Small intestine (tissue), 7 donors: ENCODE measurements at regions not wholly inside any gene's neighbourhood (a gene's known extent, or its start where the extent isn't known, plus 50 kb on each side); places are given as distances from the start of the nearest gene placed in this dataset.

Source experiments
- DNase-seq, 2 donors: peaks; one replicate each; pipeline versions ENCODE4 v3.0.0 to v3.0.0-alpha.2; 2013
- FAIRE-seq: peaks from 2 replicates; lab custom pipeline; 2012; peaks lifted over from hg19 to GRCh38; lab: Jason Lieb, UNC
- H3K27ac ChIP-seq, 3 donors: one replicate each; pipeline ENCODE4 v1.5.1; 2013; ENCODE audit warnings: low read length in 2 of 3, mild to moderate bottlenecking in 2 of 3, control low read depth in 1 of 3, inconsistent platforms in 1 of 3, low read depth in 1 of 3, moderate library complexity in 1 of 3
- H3K27me3 ChIP-seq, 3 donors: one replicate each; pipeline ENCODE4 v1.6.1; 2013; ENCODE audit warnings: low read length in 3 of 3, inconsistent platforms in 1 of 3; ENCODE audit not compliant: control insufficient read depth in 3 of 3, insufficient read depth in 3 of 3
- H3K36me3 ChIP-seq, 3 donors: one replicate each; pipeline ENCODE4 v1.6.1; 2013; ENCODE audit warnings: low read length in 3 of 3, inconsistent platforms in 1 of 3, low read depth in 1 of 3, mild to moderate bottlenecking in 1 of 3, moderate library complexity in 1 of 3; ENCODE audit not compliant: control insufficient read depth in 3 of 3, insufficient read depth in 2 of 3
- H3K4me1 ChIP-seq, 3 donors: one replicate each; pipeline ENCODE4 v1.6.1; 2013; ENCODE audit warnings: low read length in 2 of 3, inconsistent platforms in 1 of 3, low read depth in 1 of 3, mild to moderate bottlenecking in 1 of 3, moderate library complexity in 1 of 3; ENCODE audit not compliant: control insufficient read depth in 3 of 3, insufficient read depth in 2 of 3
- H3K4me3 ChIP-seq, 3 donors: one replicate each; pipeline ENCODE4 v1.5.1; 2013; ENCODE audit warnings: low read length in 3 of 3, control low read depth in 1 of 3, inconsistent platforms in 1 of 3, low read depth in 1 of 3, mild to moderate bottlenecking in 1 of 3, moderate library complexity in 1 of 3
- H3K9me3 ChIP-seq, 2 donors: one replicate each; pipeline ENCODE4 v1.6.1; 2013; ENCODE audit warnings: low read depth in 1 of 2, low read length in 1 of 2; ENCODE audit not compliant: control insufficient read depth in 2 of 2, insufficient read depth in 1 of 2
- WGBS, 3 donors: extraction: QIAGEN DNeasy Blood & Tissue Kit; methylation state at CpG; one replicate each; pipeline ENCODE4 v1.1.7; 2013; 5-methylcytosine and 5-hydroxymethylcytosine counted together
- donor health status: healthy with polysubstance abuse.
- donor health status: control.
- donor health status: control.
- donor health status: Bipolar disorder and iron deficiency.
- donor health status: healthy.

DNA sequence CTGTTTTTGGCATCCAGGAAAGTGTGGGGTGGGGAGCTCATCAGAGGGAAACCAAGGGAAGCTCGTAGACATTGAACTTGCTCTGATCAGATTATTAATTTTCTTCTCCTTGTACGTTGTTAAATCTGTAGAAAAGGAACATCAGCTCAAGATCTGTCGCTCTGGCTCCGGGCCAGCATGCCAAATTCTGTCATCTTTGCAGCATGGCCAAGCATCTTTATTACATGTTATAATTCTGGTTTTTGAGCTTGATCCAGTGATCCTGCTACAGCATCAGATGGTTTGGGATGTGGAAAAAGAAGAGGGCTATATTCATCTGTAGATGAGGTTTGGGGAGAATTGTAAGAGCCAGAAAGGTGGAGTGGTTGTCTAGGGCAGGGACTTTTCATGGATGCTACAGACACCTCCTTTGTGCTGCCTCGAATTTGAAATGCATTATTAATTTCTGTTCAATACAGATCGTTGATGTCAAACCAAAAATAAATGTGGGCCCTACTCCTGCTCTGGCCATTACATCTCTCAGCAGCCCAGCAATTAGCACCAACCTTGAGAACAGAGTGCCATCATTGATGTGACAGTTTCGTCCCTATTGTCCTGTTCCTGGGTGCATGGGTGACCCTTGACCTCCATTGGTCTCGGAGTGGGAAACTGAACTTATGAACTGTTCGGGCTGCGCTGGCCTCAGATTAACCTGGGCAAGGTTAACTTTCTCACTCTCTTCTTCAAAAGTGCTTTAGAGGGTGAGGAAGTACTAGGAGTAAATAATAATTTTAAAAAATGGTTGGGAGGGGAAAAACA, 250.8 kb downstream of the SOX4 start:
- H3K4me1 ChIP-seq = peaks cover 2 to 25% (median 10%) of the 10 kb centered on the region in 3 donors
- H3K27ac ChIP-seq = peak overlapping the region in 1 of 3 donors; percentile 13
- 71 to 84% (median 74%) methylated on average over 10 of the region's 10 CpGs for WGBS, 3 donors
- H3K9me3 ChIP-seq = no peaks in the 10 kb centered on the region
- DNase-seq = no peak
- no peak for FAIRE-seq
- no peaks in the 10 kb centered on the region for H3K36me3 ChIP-seq
- H3K4me3 ChIP-seq = no peak overlapping the region
- H3K27me3 ChIP-seq = no peaks in the 10 kb centered on the region

DNA sequence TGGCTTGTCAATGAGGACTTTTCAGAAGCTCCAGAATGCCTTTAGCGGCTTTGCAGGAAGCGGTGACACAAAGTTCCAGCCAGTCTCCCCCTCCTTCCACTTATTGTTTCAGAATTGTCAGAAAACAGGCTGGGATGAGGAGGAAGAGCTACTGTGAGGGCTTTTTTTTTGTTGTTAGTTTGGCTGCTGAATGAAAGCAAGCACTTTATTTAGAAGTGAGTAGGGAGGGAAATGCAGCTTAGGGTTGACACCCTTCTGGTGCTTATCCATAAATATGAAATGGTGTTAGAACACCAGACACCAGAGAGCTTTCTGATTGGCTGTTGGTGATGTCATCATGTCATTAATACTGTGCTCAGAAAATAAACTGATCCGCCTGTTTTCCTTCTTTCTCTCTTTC, 251.5 kb downstream of the SOX4 start:
- Histone ChIP-seq H3K27ac (peak overlapping the region in 1 of 3 donors; percentile 13), H3K36me3 (no peaks in the 10 kb centered on the region), H3K27me3 (no peaks in the 10 kb centered on the region), H3K9me3 (no peaks in the 10 kb centered on the region), H3K4me3 (no peak overlapping the region), H3K4me1 (peaks cover 2 to 26% (median 10%) of the 10 kb centered on the region in 3 donors)
- FAIRE-seq (no peak), DNase-seq (no peak)
- WGBS, 3 donors = 65 to 88% (median 83%) methylated on average over 3 of the region's 3 CpGs

DNA sequence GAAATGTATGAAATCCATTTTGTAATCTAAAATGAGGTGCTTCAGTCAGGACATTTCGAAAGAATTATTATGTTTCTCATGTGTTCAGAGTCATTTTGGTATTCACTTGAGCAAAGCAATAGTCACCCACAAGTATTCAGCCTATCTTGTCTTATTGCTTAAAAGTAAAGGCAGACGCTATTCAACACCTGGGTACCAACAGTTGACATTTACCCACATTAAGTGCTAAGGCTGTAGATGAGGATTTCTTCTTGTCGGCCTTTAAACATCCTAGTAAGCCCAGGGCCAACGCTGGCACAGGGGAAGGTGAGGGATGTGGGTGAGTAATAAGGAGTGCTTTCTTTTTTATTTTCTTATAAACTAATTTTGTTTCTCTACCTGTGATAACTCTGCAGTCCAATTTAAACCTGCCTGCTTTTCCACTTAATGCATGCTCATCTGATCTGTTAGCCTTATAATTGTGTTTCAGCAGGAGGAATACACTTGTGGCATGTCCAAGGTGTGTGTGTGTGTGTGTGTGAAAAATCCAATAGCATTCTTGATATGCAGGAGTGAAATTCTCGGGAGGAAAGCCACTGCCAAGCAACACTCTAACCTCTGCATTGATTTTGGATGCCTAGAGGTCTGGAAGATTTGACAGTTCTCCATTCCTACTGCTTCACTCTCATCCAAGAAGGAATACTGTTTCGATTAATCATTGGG, 252.0 kb downstream of the SOX4 start:
- Histone ChIP-seq H3K4me1 (peaks cover 2 to 26% (median 10%) of the 10 kb centered on the region in 3 donors), H3K27ac (no peak overlapping the region), H3K27me3 (no peaks in the 10 kb centered on the region), H3K4me3 (no peak overlapping the region), H3K9me3 (no peaks in the 10 kb centered on the region), H3K36me3 (no peaks in the 10 kb centered on the region)
- DNase-seq (no peak), FAIRE-seq (no peak)
- WGBS, 3 donors = 76 to 81% (median 80%) methylated on average over 6 of the region's 6 CpGs

DNA sequence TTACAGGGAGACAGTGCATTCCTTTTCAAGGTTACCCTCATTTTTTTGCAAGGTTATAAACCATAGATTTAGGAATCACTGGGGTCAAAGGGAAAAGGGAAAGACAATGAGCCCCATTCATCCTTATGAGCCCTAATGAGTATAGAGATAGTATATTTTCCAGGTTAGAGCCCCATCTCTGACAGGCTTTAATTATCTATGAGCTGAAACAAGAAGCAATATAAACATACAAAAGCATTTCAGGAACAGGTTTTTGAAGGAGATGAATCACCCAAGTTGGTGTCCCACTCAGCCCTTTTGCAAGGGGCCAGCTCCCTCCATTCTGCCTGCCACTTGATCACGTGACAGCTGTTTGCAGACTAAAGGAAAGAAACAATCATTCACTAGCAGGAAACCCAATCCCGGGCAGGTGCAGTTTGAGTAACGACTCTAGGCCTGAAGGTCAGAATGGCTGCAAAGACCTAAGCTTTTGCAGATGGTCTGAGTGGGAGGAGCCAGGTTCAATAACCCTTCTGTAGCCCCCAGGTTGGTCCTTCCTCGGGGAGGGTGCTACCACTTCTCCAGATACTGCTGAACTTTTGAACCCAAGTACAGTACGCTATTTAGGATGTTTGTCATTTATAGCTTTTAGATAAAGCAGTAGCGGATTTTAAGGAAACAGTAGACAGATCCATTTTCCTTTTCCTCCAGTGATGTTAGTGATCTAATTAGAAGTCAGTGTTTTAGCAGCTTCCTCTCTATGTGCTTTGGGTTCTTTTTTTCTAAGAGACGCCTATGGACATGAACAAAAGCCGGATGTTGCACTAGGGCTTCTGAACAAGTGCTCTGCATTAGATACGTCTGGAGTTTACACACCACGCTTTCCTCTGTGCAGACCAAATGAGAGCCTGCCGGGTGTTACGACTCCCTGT, 253.2 kb downstream of the SOX4 start:
- Histone ChIP-seq H3K4me3 (no peak overlapping the region), H3K27ac (peak overlapping the region in 2 of 3 donors; percentile 46), H3K27me3 (no peaks in the 10 kb centered on the region), H3K9me3 (no peaks in the 10 kb centered on the region), H3K4me1 (peaks cover 2 to 26% (median 10%) of the 10 kb centered on the region in 3 donors), H3K36me3 (no peaks in the 10 kb centered on the region)
- DNase-seq (peak; percentile 14 to 79), FAIRE-seq (no peak)
- 7 to 23% (median 22%) methylated on average over 12 of the region's 12 CpGs for WGBS, 3 donors

DNA sequence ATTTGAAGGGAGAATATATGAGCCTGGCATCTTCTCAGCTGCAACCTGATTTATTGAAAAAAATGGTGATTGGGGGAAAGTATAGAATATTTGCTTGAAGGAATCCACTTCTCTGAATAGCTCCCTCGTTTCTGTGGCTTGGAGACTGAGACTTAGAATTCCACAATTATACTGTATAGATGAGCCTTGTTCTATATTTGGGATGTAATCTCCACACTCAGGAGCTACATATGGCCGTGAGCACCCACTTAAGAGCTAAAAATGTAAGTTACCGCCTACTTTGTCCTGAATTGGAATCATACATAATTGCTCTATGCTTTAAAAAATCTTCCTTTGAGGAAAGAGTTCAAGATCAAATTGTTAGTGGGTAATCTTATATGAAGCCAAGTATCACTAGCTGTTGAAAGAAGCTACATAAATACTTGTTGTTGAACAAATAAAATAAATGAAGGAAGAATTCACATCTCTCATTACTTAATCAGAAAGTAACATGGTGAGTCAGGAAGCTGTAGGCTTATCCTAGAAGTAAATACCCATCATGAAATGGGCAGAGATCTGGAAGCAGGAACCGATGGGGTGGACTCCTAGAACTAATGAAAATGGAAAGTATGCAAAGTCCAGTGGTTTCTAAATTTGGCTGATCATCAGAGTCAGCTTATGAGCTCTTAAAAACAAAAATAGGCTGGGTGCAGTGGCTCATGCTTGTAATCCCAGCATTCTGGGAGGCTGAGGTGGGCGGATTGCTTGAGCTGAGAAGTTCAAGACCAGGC, 254.3 kb downstream of the SOX4 start:
- FAIRE-seq = no peak
- 68 to 74% (median 73%) methylated on average over 5 of the region's 5 CpGs for WGBS, 3 donors
- DNase-seq = no peak
- H3K4me3 ChIP-seq = no peak overlapping the region
- H3K36me3 ChIP-seq = no peaks in the 10 kb centered on the region
- H3K4me1 ChIP-seq = peaks cover 2 to 26% (median 10%) of the 10 kb centered on the region in 3 donors
- peak overlapping the region in 1 of 3 donors; percentile 46 for H3K27ac ChIP-seq
- H3K27me3 ChIP-seq = no peaks in the 10 kb centered on the region
- H3K9me3 ChIP-seq = no peaks in the 10 kb centered on the region

DNA sequence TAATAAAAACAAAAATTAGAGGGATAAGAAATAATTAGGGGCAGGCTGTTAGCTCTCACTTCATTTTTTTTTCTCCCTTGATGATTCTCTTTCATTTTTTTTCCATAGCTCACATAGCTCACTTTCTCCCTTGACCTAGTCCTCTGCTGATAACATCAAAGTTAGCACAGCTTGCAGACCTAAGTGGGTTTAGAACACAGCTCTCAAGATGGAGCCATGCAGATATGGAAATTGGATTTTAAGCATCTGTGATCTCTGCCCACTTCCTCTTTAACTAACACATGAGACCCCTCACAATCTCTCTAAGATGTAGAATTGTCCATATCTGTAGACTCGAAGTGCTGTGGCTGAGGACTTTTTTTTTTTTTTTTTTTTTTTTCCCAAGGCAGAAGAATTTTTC, 257.1 kb downstream of the SOX4 start:
- no peaks in the 10 kb centered on the region for H3K9me3 ChIP-seq
- no peaks in the 10 kb centered on the region for H3K27me3 ChIP-seq
- DNase-seq (no peak), FAIRE-seq (no peak)
- H3K36me3 ChIP-seq = no peaks in the 10 kb centered on the region
- WGBS, 3 donors = 57 to 70% (median 69%) methylated on average over 1 of the region's 1 CpG
- H3K27ac ChIP-seq = no peak overlapping the region
- no peak overlapping the region for H3K4me3 ChIP-seq
- H3K4me1 ChIP-seq = peaks cover 2 to 19% (median 10%) of the 10 kb centered on the region in 3 donors

DNA sequence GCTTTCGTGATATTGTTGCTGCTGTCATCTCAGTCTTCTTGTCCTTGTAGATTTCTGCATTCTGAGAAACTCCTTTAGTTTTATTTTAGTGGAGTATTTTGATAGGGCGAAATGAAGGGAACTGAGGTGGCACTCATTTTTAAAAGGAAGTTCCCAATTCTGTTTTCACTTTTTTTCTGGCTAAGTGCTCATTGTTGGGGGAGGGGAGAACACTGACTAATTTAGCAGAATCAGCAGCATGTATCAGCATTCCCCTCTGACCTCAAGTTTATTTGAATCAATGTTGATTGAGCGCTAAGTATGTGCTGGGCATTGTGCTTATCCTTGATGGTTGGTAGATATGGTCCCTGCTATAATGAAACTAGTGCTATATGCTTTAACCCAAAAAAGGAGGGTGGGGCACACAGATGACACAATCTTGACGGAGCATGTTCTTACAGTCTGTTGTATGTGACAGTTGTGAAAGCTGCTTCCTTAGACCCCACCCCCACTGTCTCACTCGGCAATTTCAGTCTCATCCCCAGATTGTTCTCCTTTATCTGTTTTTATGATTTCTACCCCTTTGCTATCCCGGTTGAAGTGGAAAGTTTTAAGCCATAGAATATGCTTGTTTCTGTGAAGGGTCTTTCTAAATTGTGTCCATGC, 262.4 kb downstream of the SOX4 start:
- no peak for DNase-seq
- no peaks in the 10 kb centered on the region for H3K9me3 ChIP-seq
- H3K27me3 ChIP-seq = no peaks in the 10 kb centered on the region
- peak overlapping the region in 1 of 3 donors; percentile 12 for H3K27ac ChIP-seq
- H3K36me3 ChIP-seq = no peaks in the 10 kb centered on the region
- H3K4me1 ChIP-seq = no peaks in the 10 kb centered on the region
- FAIRE-seq = no peak
- 73 to 87% (median 86%) methylated on average over 6 of the region's 6 CpGs for WGBS, 3 donors
- H3K4me3 ChIP-seq = no peak overlapping the region
